ENCODE measurements at regions not wholly inside any gene's neighbourhood (a gene's known extent, or its start where the extent isn't known, plus 50 kb on each side); places are given as distances from the start of the nearest gene placed in this dataset.

- TF ChIP-seq JUND (IDR thresholded peaks at IDR 0.05), result no peak
- TF ChIP-seq CTCF (IDR thresholded peaks at IDR 0.05), result no peak
- TF ChIP-seq YY1 (IDR thresholded peaks at IDR 0.05; ENCODE audit: low read depth), result no peak
- no peak for TF ChIP-seq EZH2phosphoT487 (IDR thresholded peaks at IDR 0.05; ENCODE audit: borderline replicate concordance, low read depth)
- no peak for TF ChIP-seq GABPA (IDR thresholded peaks at IDR 0.05; ENCODE audit: low read depth)
- no peak for TF ChIP-seq POLR2AphosphoS5 (IDR thresholded peaks at IDR 0.05; ENCODE audit: low read depth, low read length)
- TF ChIP-seq RAD21 (IDR thresholded peaks at IDR 0.05; ENCODE audit: low read length), result no peak
- no peak for TF ChIP-seq USF2 (IDR thresholded peaks at IDR 0.05; ENCODE audit: borderline replicate concordance, low read depth, low read length)
- no peak for TF ChIP-seq CHD2 (IDR thresholded peaks at IDR 0.05; ENCODE audit: low read length, partially characterized antibody)
These were observed 118.1 kb upstream of the EMCN start for GRCh38 chr4:100635899-100636298.

Measured in SK-N-SH (cell line).